Left colon (tissue), 2 donors: ENCODE measurements at regions not wholly inside any gene's neighbourhood (a gene's known extent, or its start where the extent isn't known, plus 50 kb on each side); places are given as distances from the start of the nearest gene placed in this dataset.

Experiments used
- ATAC-seq: fragments of 200-7000 bp; cut with Tn5 transposase; one replicate; pipeline ENCODE4 v1.9.1; 2020; ENCODE audit warnings: mild to moderate bottlenecking, moderate library complexity
- DNase-seq, 2 donors: peaks; one replicate each; pipeline ENCODE4 v3.0.0-alpha.2; 2020
- intact Hi-C, 2 donors: fragments of 100-400 bp; cut with DNase I in 1 of 2; cut with micrococcal nuclease in 1 of 2; formaldehyde crosslinking; loops; one replicate each; pipeline versions ENCODE4 v1.11.2 to v1.14.0; 2022; cut with DNase I, micrococcal nuclease
- donor health status: DM: no; HTN: no; CAD: no.
- donor health status: DM: yes; HTN: yes; CAD: no.

- ATAC-seq (no peak), DNase-seq (peak in 1 of 2 donors; percentile 15)
- intact Hi-C loops, result no loop called here
These were observed 88.3 kb upstream of the COL5A1 start for GRCh38 chr9:134553061-134553891.

DNA sequence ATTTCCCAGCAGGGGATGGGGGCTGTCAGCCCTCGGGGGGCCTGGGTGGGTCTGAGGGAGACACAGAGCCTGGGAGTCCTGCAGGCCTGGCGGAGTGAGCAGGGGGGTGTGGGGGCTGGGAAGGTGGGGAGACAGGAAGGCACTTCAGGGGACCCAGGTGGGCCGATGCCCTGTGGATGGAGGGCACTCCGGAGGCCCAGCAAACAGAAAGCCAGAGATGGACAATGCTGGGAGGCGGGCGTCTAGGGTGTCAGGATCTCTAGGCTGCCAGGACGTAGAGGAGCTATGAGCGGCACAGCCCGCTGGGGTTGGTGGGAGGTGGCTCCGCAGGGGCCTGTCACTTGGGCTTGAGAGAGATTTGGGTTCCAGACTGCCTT is 87.6 kb upstream of the COL5A1 start:
- DNase-seq (peak in 1 of 2 donors; percentile 14), ATAC-seq (no peak)
- intact Hi-C loops, result no loop called here

DNA sequence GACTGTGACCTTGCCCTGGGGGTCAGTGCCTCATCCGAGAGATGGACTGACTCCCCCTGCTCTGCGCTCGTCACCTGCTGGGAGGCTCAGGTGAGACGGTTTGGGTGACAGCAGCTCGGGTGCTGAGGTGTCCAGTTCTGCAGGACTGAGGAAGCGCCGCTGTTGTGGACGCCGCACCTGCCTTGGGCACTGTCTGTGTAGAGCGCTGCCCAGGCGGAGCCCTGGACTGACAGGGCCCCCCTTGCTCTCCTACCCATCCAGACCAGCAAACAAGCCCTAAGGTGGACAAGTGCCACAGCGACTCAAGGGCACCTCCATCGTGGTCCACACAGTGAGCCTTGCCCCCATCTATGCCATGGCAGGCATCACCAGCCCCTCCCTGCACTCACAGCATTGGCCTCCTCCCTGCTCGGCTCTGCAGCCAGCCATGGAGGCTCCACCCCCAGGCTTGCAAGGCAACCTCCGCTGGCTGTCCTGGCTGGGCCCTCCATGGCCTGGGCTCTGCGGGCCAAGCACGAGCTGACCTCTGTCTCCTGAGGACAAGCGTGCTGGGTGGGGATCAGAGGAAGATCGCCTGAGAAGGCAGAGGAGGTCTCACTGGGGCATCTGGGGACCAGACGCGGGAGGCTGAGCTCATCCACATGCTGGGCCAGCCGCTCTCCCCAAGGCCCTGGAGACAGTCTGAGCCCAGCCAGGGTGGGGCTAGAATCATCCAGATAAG is 87.1 kb upstream of the COL5A1 start:
- ATAC-seq (no peak), DNase-seq (no peak)
- intact Hi-C loops, result no loop called here

- DNase-seq (no peak), ATAC-seq (no peak)
- intact Hi-C loops, result no loop called here
These were observed 86.4 kb upstream of the COL5A1 start for GRCh38 chr9:134555094-134555650.

- DNase-seq (peak in 1 of 2 donors; percentile 15), ATAC-seq (no peak)
- intact Hi-C loops, result no loop called here
These were observed 85.0 kb upstream of the COL5A1 start for GRCh38 chr9:134556531-134557068.

DNA sequence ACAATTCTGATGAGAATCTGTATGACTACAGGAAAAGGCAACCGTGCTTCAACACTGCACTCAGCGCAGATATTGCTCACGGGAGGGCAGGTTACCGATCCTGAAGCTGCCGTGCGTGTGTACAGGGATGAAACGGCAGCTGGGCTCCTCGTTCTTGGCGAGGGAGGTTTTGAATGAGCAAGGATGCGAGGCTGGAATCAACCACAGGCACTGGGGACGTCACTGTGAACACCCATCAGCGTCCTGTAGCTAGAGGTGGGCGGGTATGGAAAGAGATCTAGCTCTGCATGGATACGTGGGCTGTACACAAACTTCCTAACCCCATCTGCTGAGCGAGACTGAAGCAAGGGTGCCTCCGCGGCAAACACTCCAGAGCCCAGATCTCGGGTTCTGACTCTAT is 84.3 kb upstream of the COL5A1 start:
- ATAC-seq, result no peak
- peak in 1 of 2 donors; percentile 11 for DNase-seq
- intact Hi-C loops, result no loop called here

DNA sequence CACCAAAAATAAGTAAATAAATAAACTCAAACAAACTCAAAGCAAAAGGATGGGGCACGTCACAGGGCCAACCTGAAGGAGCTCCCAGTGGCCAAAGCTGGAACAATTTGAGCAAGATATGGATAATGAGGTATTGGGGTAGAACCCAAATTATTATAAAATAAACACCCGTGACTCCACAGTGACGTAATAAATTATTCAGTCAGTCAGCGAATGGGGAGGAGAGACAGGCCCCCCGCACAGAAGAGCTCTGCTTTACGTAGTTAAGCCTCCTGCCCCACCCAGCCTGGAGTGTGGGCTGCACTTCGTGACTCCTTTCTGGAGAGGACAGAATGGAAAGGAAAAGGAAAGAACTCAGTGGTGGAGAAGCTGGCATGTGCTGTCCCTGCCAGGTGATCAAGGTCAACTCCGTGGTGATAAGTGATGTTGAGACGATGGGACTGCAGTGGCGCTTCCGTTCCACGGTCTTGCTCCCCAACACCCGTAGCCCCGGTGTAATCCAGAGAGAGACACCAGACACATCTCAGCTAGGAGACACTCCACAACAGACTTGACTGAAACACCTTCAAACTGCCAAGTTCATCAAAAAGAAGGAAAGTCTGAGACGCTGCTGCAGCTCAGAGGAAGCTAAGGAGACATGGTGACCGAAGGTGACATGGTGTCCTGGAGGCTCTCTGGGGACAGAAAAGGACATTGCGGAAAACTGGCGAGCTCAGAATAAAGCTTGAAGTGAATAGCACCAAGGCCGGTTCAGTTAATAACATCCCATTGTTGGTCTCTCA is 83.3 kb upstream of the COL5A1 start:
- peak in 1 of 2 donors; percentile 10 for DNase-seq

DNA sequence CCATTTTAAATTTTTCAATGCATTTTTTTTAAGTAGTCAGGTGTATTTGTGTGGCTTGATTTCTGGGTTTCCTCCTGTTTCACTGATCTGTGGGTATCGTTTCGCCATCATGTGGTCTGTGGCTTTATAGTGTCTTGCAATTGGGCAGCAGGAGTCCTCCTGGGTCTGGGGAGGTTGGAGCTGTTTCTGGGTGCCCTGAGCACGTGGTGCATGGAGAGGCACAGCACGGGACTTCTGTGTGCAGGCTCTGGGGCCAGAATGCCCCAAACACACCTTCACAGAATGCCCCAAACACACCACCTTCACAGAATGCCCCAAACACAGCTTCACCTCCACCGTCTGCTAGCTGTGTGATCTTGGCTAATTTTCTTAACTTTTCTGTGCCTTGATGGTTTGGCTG is 82.6 kb upstream of the COL5A1 start:
- DNase-seq (peak in 1 of 2 donors; percentile 5), ATAC-seq (no peak)
- intact Hi-C loops, result no loop called here

More for the DNA sequence above, 83.3 kb upstream of the COL5A1 start:
- intact Hi-C loops, result no loop called here
- no peak for ATAC-seq

DNA sequence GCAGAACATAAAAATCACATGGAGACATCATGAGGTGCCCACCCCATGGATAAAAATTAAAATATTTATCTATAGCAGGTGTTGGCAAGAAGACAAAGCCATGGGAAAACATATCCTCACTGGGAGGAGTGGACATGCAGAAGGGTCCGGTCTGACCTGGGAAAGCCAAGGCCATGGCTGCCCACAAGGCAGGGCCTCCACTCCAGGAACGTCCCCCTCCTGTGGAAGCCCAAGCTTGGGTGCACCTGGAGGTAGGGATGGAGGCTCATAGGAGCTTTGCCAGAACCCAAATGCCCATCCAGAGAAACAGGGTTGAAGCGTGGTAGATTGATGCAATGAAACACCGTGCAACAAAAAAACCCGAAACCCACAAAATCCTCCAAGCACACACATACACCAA is 81.4 kb upstream of the COL5A1 start:
- intact Hi-C loops, result no loop called here
- peak in 1 of 2 donors; percentile 8 for DNase-seq
- no peak for ATAC-seq

GRCh38 chr9:134560654-134561053 is 80.9 kb upstream of the COL5A1 start:
- intact Hi-C loops, result no loop called here
- ATAC-seq, result no peak
- DNase-seq, result no peak

GRCh38 chr9:134561427-134562145 is 80.0 kb upstream of the COL5A1 start:
- no peak for ATAC-seq
- intact Hi-C loops, result no loop called here
- peak in 1 of 2 donors; percentile 4 for DNase-seq

DNA sequence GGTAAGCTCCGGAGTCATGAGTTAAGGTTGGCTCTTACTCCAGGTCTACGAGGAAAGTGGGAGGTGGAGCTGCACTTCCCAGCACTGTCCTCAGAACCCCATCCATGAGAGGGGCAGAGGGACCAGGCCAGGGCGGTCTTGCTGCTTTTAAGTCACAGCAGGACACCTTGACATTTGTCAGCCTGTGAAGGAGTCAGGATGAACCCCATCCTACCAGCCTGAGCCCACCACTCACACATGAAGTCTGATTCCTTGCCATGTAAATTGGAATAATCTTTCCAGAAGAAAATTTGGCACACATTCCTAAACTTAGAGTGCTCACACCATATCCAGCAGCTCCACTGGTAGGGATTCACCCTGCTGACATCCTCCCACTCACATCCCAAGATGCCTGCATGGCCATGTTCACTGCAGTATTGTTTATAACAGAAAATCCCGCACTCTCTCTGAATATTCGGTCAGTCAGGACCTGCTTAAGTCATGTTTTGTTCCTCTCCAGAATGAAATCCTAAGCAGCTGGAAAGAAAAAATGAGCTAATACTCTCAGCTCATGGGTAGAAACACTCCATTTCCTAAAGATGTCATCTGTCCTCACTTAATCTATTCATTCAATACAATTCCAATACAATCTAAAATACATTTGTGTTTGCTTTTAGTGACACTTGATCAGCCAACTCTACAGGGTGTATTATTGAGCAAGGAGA is 79.3 kb upstream of the COL5A1 start:
- peak in 1 of 2 donors; percentile 14 for DNase-seq
- no peak for ATAC-seq
- intact Hi-C loops, result no loop called here

- intact Hi-C loops, result no loop called here
These were observed 78.2 kb upstream of the COL5A1 start for GRCh38 chr9:134563397-134563796.

DNA sequence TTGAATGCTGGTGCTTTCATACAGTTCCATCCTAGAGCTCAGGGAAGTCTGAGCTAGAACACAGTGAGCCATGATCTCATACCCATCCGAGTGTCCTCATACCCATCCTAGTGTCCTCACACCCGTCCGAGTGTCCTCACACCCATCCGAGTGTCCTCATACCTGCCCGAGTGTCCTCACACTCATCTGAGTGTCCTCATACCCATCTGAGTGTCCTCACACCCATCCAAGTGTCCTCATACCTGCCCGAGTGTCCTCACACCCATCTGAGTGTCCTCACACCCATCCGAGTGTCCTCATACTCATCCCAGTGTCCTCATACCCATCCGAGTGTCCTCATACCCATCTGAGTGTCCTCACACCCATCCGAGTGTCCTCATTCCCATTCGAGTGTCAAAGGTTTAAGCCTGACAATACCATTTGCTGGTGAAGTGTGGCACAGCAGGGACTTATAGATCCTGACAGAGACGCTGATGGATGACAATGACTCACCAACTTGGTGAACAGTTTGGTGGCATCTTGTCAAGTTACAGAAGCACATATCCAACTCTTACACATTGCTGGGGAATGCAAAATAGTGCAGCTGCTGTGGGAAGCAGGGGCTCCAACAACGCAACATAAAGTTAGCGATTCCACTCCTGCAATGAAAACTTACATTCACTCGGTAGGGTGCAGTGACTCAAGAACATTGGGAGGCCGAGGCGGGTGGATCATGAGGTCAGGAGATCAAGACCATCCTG is 77.0 kb upstream of the COL5A1 start:
- intact Hi-C loops, result no loop called here
- ATAC-seq (no peak), DNase-seq (no peak)

More at GRCh38 chr9:134563397-134563796, 78.2 kb upstream of the COL5A1 start:
- DNase-seq, result no peak
- no peak for ATAC-seq

GRCh38 chr9:134565316-134565915 is 76.2 kb upstream of the COL5A1 start:
- intact Hi-C loops, result no loop called here
- no peak for ATAC-seq
- no peak for DNase-seq

DNA sequence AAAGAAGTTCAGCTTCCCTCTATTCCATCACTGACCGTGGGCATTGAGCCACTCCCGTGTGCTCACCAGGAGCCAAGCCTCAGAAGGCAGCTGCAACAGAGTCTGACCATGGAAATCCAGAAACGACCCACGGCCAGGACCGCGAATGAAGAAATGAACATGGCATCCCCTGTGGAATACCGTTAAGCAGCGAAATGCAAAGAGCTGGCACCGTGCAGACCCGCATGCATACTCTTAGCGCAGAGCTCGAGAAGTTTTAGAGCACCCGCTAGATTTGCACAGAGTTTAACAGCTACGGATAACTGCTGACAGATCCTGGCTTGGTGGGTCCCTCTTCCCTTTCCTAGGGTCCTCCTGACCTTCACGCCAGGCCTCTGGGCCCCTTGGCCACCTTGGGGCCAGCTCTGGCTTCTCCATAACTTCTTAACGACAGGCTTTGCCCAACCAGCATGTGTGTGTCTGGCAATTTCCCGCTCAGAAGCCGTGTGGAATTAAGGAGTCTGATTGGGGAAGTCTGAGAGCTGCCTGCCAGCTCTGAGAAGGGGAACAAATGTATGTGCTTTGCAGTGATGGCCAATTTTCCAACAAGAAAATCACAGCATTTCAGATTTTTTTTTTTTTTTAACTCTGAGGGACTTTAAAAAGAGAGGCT is 75.3 kb upstream of the COL5A1 start:
- intact Hi-C loops, result no loop called here
- DNase-seq, result peak in 1 of 2 donors; percentile 5
- ATAC-seq, result no peak
